SU-DHL-6 (cell line): ENCODE measurements at regions not wholly inside any gene's neighbourhood (a gene's known extent, or its start where the extent isn't known, plus 50 kb on each side); places are given as distances from the start of the nearest gene placed in this dataset.

Experiments used
- CTCF ChIP-seq: fragments of 200-600 bp; sonication (generic); IDR thresholded peaks from one replicate; pipeline ENCODE4 v1.5.1; 2017; ENCODE audit warnings: antibody characterized with exemption, mild to moderate bottlenecking, low read length, moderate library complexity; ENCODE audit not compliant: insufficient read depth, poor library complexity, severe bottlenecking
- EZH2phosphoT487 ChIP-seq: fragments of 200-600 bp; sonication (generic), shearing (Covaris generic); conservative IDR thresholded peaks from 2 replicates; pipeline ENCODE4 v1.6.1; 2018; ENCODE audit warnings: mild to moderate bottlenecking, antibody characterized with exemption, low read length, moderate library complexity, mixed read lengths

- TF ChIP-seq CTCF (no peak), EZH2phosphoT487 (no peak)
Observed at GRCh38 chr4:159483782-159484741, 381.2 kb downstream of the RAPGEF2 start.
